Trophoblast cell (in vitro differentiated cells and primary cell): ENCODE measurements at regions not wholly inside any gene's neighbourhood (a gene's known extent, or its start where the extent isn't known, plus 50 kb on each side); places are given as distances from the start of the nearest gene placed in this dataset.

Experiments used
- DNase-seq, 2 donors: peaks; one replicate each; pipeline ENCODE4 v3.0.0-alpha.2; 2016
- H2AFZ ChIP-seq: 2 replicates; pipeline ENCODE4 v1.6.1; 2013; ENCODE audit warnings: low read length, moderate library complexity, mild to moderate bottlenecking; ENCODE audit not compliant: insufficient read depth, poor library complexity
- H2AK5ac ChIP-seq: 2 replicates; pipeline ENCODE4 v1.6.1; 2013; ENCODE audit warnings: mild to moderate bottlenecking, low read length
- H2BK120ac ChIP-seq: 2 replicates; pipeline ENCODE4 v1.6.1; 2013; ENCODE audit warnings: low read length, mild to moderate bottlenecking, moderate library complexity; ENCODE audit not compliant: insufficient read depth, poor library complexity
- H2BK12ac ChIP-seq: 2 replicates; pipeline ENCODE4 v1.6.1; 2013; ENCODE audit warnings: mild to moderate bottlenecking, low read length, moderate library complexity
- H2BK5ac ChIP-seq: 2 replicates; pipeline ENCODE4 v1.6.1; 2013; ENCODE audit warnings: low read length, low read depth, moderate library complexity, mild to moderate bottlenecking; ENCODE audit not compliant: poor library complexity
- H3K14ac ChIP-seq: 2 replicates; pipeline ENCODE4 v1.6.1; 2013; ENCODE audit warnings: mild to moderate bottlenecking, low read length
- H3K18ac ChIP-seq: 2 replicates; pipeline ENCODE4 v1.6.1; 2013; ENCODE audit warnings: mild to moderate bottlenecking, low read length
- H3K23ac ChIP-seq: 2 replicates; pipeline ENCODE4 v1.6.1; 2013; ENCODE audit warnings: low read length
- H3K27ac ChIP-seq: 2 replicates; pipeline ENCODE4 v1.5.1; 2013; ENCODE audit warnings: low read depth, mild to moderate bottlenecking, inconsistent platforms, low read length, moderate library complexity
- H3K27me3 ChIP-seq: 2 replicates; pipeline ENCODE4 v1.6.1; 2013; ENCODE audit warnings: inconsistent platforms, mild to moderate bottlenecking, low read length, moderate library complexity; ENCODE audit not compliant: insufficient read depth
- H3K36me3 ChIP-seq, 2 experiments: 1 replicate in 1 of 2; 2 replicates in 1 of 2; pipeline ENCODE4 v1.6.1; 2013; ENCODE audit warnings: low read length in 2 of 2, mild to moderate bottlenecking in 2 of 2, moderate library complexity in 1 of 2; ENCODE audit not compliant: insufficient read depth in 2 of 2, control insufficient read depth in 1 of 2
- H3K4ac ChIP-seq: 2 replicates; pipeline ENCODE4 v1.6.1; 2013; ENCODE audit warnings: low read depth, mild to moderate bottlenecking, low read length, moderate library complexity
- H3K4me1 ChIP-seq, 2 experiments: 1 replicate in 1 of 2; 2 replicates in 1 of 2; pipeline ENCODE4 v1.6.1; 2013; ENCODE audit warnings: low read length in 2 of 2, mild to moderate bottlenecking in 2 of 2, moderate library complexity in 1 of 2; ENCODE audit not compliant: insufficient read depth in 2 of 2, control insufficient read depth in 1 of 2
- H3K4me2 ChIP-seq: 2 replicates; pipeline ENCODE4 v1.6.1; 2013; ENCODE audit warnings: inconsistent platforms, mild to moderate bottlenecking, low read length, moderate library complexity
- H3K4me3 ChIP-seq: 2 replicates; pipeline ENCODE4 v1.5.1; 2013; ENCODE audit warnings: mild to moderate bottlenecking, low read depth, low read length, inconsistent platforms
- H3K79me1 ChIP-seq: one replicate; pipeline ENCODE4 v1.6.1; 2013; ENCODE audit warnings: low read length
- H3K79me2 ChIP-seq: 2 replicates; pipeline ENCODE4 v1.6.1; 2013; ENCODE audit warnings: low read length, mild to moderate bottlenecking; ENCODE audit not compliant: control insufficient read depth, insufficient read depth, poor library complexity
- H3K9ac ChIP-seq: 2 replicates; pipeline ENCODE4 v1.6.1; 2013; ENCODE audit warnings: mild to moderate bottlenecking, low read length
- H3K9me3 ChIP-seq: 2 replicates; pipeline ENCODE4 v1.6.1; 2013; ENCODE audit warnings: low read depth, mild to moderate bottlenecking, control low read depth, inconsistent platforms, low read length; ENCODE audit not compliant: insufficient read depth
- H4K12ac ChIP-seq: 2 replicates; pipeline ENCODE4 v1.6.1; 2013; ENCODE audit warnings: low read depth, mild to moderate bottlenecking, low read length, moderate library complexity
- H4K8ac ChIP-seq: 2 replicates; pipeline ENCODE4 v1.6.1; 2013; ENCODE audit warnings: low read depth, mild to moderate bottlenecking, low read length, moderate library complexity
- H4K91ac ChIP-seq: one replicate; pipeline ENCODE4 v1.6.1; 2013; ENCODE audit warnings: low read depth, mild to moderate bottlenecking, low read length, moderate library complexity
- WGBS: extraction: QIAGEN DNeasy Blood & Tissue Kit; methylation state at CpG from one replicate; pipeline ENCODE4 v1.1.7; 2013; ENCODE audit warnings: missing lambda C conversion rate; ENCODE audit not compliant: insufficient read length, insufficient coverage; ENCODE audit errors: extremely low coverage; 5-methylcytosine and 5-hydroxymethylcytosine counted together

- Histone ChIP-seq H4K12ac (no peak overlapping the region), H3K36me3 (no peaks in the 10 kb centered on the region), H3K9ac (no peak overlapping the region), H2BK5ac (no peak overlapping the region), H2BK12ac (no peak overlapping the region), H2BK120ac (no peak overlapping the region), H3K79me2 (no peaks in the 10 kb centered on the region), H3K4me2 (no peak overlapping the region), H3K23ac (no peak overlapping the region), H3K27me3 (no peaks in the 10 kb centered on the region), H3K4me3 (no peak overlapping the region), H2AFZ (no peak overlapping the region), H4K91ac (no peak overlapping the region), H3K79me1 (no peaks in the 10 kb centered on the region), H2AK5ac (no peak overlapping the region), H3K4ac (no peak overlapping the region), H4K8ac (no peak overlapping the region), H3K18ac (no peak overlapping the region), H3K14ac (no peak overlapping the region), H3K27ac (no peak overlapping the region), H3K9me3 (no peaks in the 10 kb centered on the region), H3K4me1 (no peaks in the 10 kb centered on the region)
- WGBS = no CpG with 5 or more reads among the region's 2 CpGs
- no peak for DNase-seq
Observed at GRCh38 chr4:141432000-141432712, 204.2 kb upstream of the IL15 start.

- no peak overlapping the region for H2BK120ac ChIP-seq
- no peak for DNase-seq
- H3K79me1 ChIP-seq = no peaks in the 10 kb centered on the region
- H2BK5ac ChIP-seq = no peak overlapping the region
- H3K18ac ChIP-seq = no peak overlapping the region
- H4K8ac ChIP-seq = no peak overlapping the region
- no peak overlapping the region for H2AK5ac ChIP-seq
- no peak overlapping the region for H3K27ac ChIP-seq
- no CpG with 5 or more reads among the region's 3 CpGs for WGBS
- no peaks in the 10 kb centered on the region for H3K79me2 ChIP-seq
- no peak overlapping the region for H3K23ac ChIP-seq
- no peak overlapping the region for H2BK12ac ChIP-seq
- H3K27me3 ChIP-seq = no peaks in the 10 kb centered on the region
- H3K4me3 ChIP-seq = no peak overlapping the region
- no peak overlapping the region for H3K4me2 ChIP-seq
- no peak overlapping the region for H3K14ac ChIP-seq
- H3K4ac ChIP-seq = no peak overlapping the region
- H3K9me3 ChIP-seq = no peaks in the 10 kb centered on the region
- H4K91ac ChIP-seq = no peak overlapping the region
- H3K36me3 ChIP-seq = no peaks in the 10 kb centered on the region
- no peaks in the 10 kb centered on the region for H3K4me1 ChIP-seq
- no peak overlapping the region for H2AFZ ChIP-seq
- H4K12ac ChIP-seq = no peak overlapping the region
- H3K9ac ChIP-seq = no peak overlapping the region
Observed at GRCh38 chr4:141435446-141436225, 200.7 kb upstream of the IL15 start.

GRCh38 chr4:141439223-141439622 is 197.2 kb upstream of the IL15 start:
- Histone ChIP-seq H3K4me2 (no peak overlapping the region), H4K8ac (no peak overlapping the region), H4K91ac (no peak overlapping the region), H3K9ac (no peak overlapping the region), H3K79me2 (no peaks in the 10 kb centered on the region), H3K18ac (no peak overlapping the region), H2AFZ (no peak overlapping the region), H2BK120ac (no peak overlapping the region), H2AK5ac (no peak overlapping the region), H3K23ac (no peak overlapping the region), H3K79me1 (no peaks in the 10 kb centered on the region), H3K27me3 (no peaks in the 10 kb centered on the region), H3K27ac (no peak overlapping the region), H4K12ac (no peak overlapping the region), H3K9me3 (no peaks in the 10 kb centered on the region), H2BK5ac (no peak overlapping the region), H3K4ac (no peak overlapping the region), H3K4me1 (no peaks in the 10 kb centered on the region), H3K36me3 (no peaks in the 10 kb centered on the region), H3K14ac (no peak overlapping the region), H3K4me3 (no peak overlapping the region), H2BK12ac (no peak overlapping the region)
- no peak for DNase-seq
- WGBS = no CpG with 5 or more reads among the region's 1 CpG

GRCh38 chr4:141447761-141448160 is 188.6 kb upstream of the IL15 start:
- no CpG with 5 or more reads among the region's 1 CpG for WGBS

More at GRCh38 chr4:141447761-141448160, 188.6 kb upstream of the IL15 start:
- H2AFZ ChIP-seq = no peak overlapping the region
- H4K12ac ChIP-seq = no peak overlapping the region
- H3K9ac ChIP-seq = no peak overlapping the region
- no peak overlapping the region for H2BK12ac ChIP-seq
- H3K4me2 ChIP-seq = no peak overlapping the region
- H2AK5ac ChIP-seq = no peak overlapping the region
- no peak overlapping the region for H3K27ac ChIP-seq
- H3K79me2 ChIP-seq = no peaks in the 10 kb centered on the region
- no peak for DNase-seq
- H3K23ac ChIP-seq = no peak overlapping the region
- H2BK120ac ChIP-seq = no peak overlapping the region
- no peaks in the 10 kb centered on the region for H3K4me1 ChIP-seq
- H3K14ac ChIP-seq = no peak overlapping the region
- no peak overlapping the region for H4K8ac ChIP-seq
- no peak overlapping the region for H4K91ac ChIP-seq
- no peaks in the 10 kb centered on the region for H3K27me3 ChIP-seq
- no peaks in the 10 kb centered on the region for H3K36me3 ChIP-seq
- no peak overlapping the region for H3K18ac ChIP-seq
- H2BK5ac ChIP-seq = no peak overlapping the region
- H3K9me3 ChIP-seq = no peaks in the 10 kb centered on the region
- H3K4me3 ChIP-seq = no peak overlapping the region
- H3K79me1 ChIP-seq = no peaks in the 10 kb centered on the region
- no peak overlapping the region for H3K4ac ChIP-seq
